ENCODE measurements at regions not wholly inside any gene's neighbourhood (a gene's known extent, or its start where the extent isn't known, plus 50 kb on each side); places are given as distances from the start of the nearest gene placed in this dataset.

GRCh38 chr12:105453316-105453715, 122.8 kb downstream of the C12orf75 start:
- Mint-ChIP-seq H3K27me3 (peaks cover 24% of the 10 kb centered on the region), H3K36me3 (ENCODE audit: low read depth) (no peaks in the 10 kb centered on the region), H3K4me3 (no peak overlapping the region), H3K27ac (no peak overlapping the region), H3K9me3 (no peaks in the 10 kb centered on the region), H3K4me1 (ENCODE audit: low read depth) (no peaks in the 10 kb centered on the region)
- intact Hi-C loops (cut with DNase I, micrococcal nuclease): no loop called here
- TF ChIP-seq CTCF (IDR thresholded peaks at IDR 0.05): no peak
- DNase-seq (no peak), ATAC-seq (ENCODE audit: poor library complexity) (no peak)
- no peak overlapping the region for H3K27ac ChIP-seq (ENCODE audit: low read depth in 1 of 2, low read length in 2 of 2)
- no peaks in the 10 kb centered on the region for H3K4me1 ChIP-seq (ENCODE audit: insufficient read depth, low read length)
- no peaks in the 10 kb centered on the region for H3K27me3 ChIP-seq (ENCODE audit: control insufficient read depth in 1 of 2, insufficient read depth in 2 of 2, low read length in 2 of 2)
- POLR2A ChIA-PET: no interaction called here
- H3K4me3 ChIP-seq (ENCODE audit: low read length): no peak overlapping the region
- H3K36me3 ChIP-seq (ENCODE audit: insufficient read depth, low read length): no peaks in the 10 kb centered on the region
- peaks cover 0 to 1% of the 10 kb centered on the region in 2 experiments for H3K9me3 ChIP-seq (ENCODE audit: control insufficient read depth in 1 of 2, insufficient read depth in 1 of 2, low read length in 2 of 2)
- CTCF ChIA-PET: no interaction called here

- no peaks in the 10 kb centered on the region for H3K36me3 Mint-ChIP-seq (ENCODE audit: low read depth)
- Histone ChIP-seq H3K36me3 (ENCODE audit: insufficient read depth, low read length) (no peaks in the 10 kb centered on the region), H3K9me3 (ENCODE audit: control insufficient read depth in 1 of 2, insufficient read depth in 1 of 2, low read length in 2 of 2) (peaks cover 0 to 5% of the 10 kb centered on the region in 2 experiments), H3K4me3 (ENCODE audit: low read length) (no peak overlapping the region), H3K27me3 (ENCODE audit: control insufficient read depth in 1 of 2, insufficient read depth in 2 of 2, low read length in 2 of 2) (peaks cover 0 to 3% of the 10 kb centered on the region in 2 experiments), H3K27ac (ENCODE audit: low read depth in 1 of 2, low read length in 2 of 2) (no peak overlapping the region), H3K4me1 (ENCODE audit: insufficient read depth, low read length) (no peaks in the 10 kb centered on the region)
- no peak overlapping the region for H3K27ac Mint-ChIP-seq
- intact Hi-C loops (cut with DNase I, micrococcal nuclease): no loop called here
- peaks cover 21% of the 10 kb centered on the region for H3K27me3 Mint-ChIP-seq
- ATAC-seq (ENCODE audit: poor library complexity): no peak
- H3K4me1 Mint-ChIP-seq (ENCODE audit: low read depth): no peaks in the 10 kb centered on the region
- ChIA-PET CTCF (no interaction called here), POLR2A (no interaction called here)
- no peak overlapping the region for H3K4me3 Mint-ChIP-seq
- H3K9me3 Mint-ChIP-seq: no peaks in the 10 kb centered on the region
- no peak for TF ChIP-seq CTCF (IDR thresholded peaks at IDR 0.05)
- no peak for DNase-seq
Measured at GRCh38 chr12:105454688-105455087, 124.2 kb downstream of the C12orf75 start.

- intact Hi-C loops (cut with DNase I, micrococcal nuclease): no loop called here
- H3K9me3 ChIP-seq (ENCODE audit: control insufficient read depth in 1 of 2, insufficient read depth in 1 of 2, low read length in 2 of 2): peaks cover 0 to 5% of the 10 kb centered on the region in 2 experiments
- ChIA-PET POLR2A (no interaction called here), CTCF (no interaction called here)
- no peak for DNase-seq
- ATAC-seq (ENCODE audit: poor library complexity): no peak
- H3K4me1 ChIP-seq (ENCODE audit: insufficient read depth, low read length): no peaks in the 10 kb centered on the region
- peaks cover 0 to 3% of the 10 kb centered on the region in 2 experiments for H3K27me3 ChIP-seq (ENCODE audit: control insufficient read depth in 1 of 2, insufficient read depth in 2 of 2, low read length in 2 of 2)
- Mint-ChIP-seq H3K4me3 (no peak overlapping the region), H3K27ac (no peak overlapping the region), H3K36me3 (ENCODE audit: low read depth) (no peaks in the 10 kb centered on the region), H3K27me3 (peaks cover 21% of the 10 kb centered on the region), H3K9me3 (no peaks in the 10 kb centered on the region), H3K4me1 (ENCODE audit: low read depth) (no peaks in the 10 kb centered on the region)
- no peak for TF ChIP-seq CTCF (IDR thresholded peaks at IDR 0.05)
- no peak overlapping the region for H3K4me3 ChIP-seq (ENCODE audit: low read length)
- no peak overlapping the region for H3K27ac ChIP-seq (ENCODE audit: low read depth in 1 of 2, low read length in 2 of 2)
- no peaks in the 10 kb centered on the region for H3K36me3 ChIP-seq (ENCODE audit: insufficient read depth, low read length)
Measured at GRCh38 chr12:105455261-105455660, 124.8 kb downstream of the C12orf75 start.

Measured in CD4-positive, alpha-beta T cell (primary cell).